MM.1S (cell line): ENCODE measurements at regions not wholly inside any gene's neighbourhood (a gene's known extent, or its start where the extent isn't known, plus 50 kb on each side); places are given as distances from the start of the nearest gene placed in this dataset.
A peak's percentile ranks its signal among the peaks of the same experiment; 100 is the strongest.
"Not testable (repeated sequence)": the region's sequence is repeated elsewhere in the genome, so short reads cannot be mapped to it uniquely, and the experiment has no call there.

Source experiments
- DNase-seq: peaks from one replicate; pipeline ENCODE4 v3.0.0-alpha.2; 2015
- H2AFZ ChIP-seq: fragments of 300-600 bp; sonication (generic); 2 replicates; pipeline ENCODE4 v1.6.0; 2016; ENCODE audit warnings: antibody characterized with exemption, low read length
- H3F3A ChIP-seq: fragments of 300-600 bp; sonication (generic); 2 replicates; pipeline ENCODE4 v1.6.1; 2016; ENCODE audit warnings: mild to moderate bottlenecking, antibody characterized with exemption, low read length, moderate library complexity, mixed read lengths; ENCODE audit not compliant: insufficient read depth
- H3K27ac ChIP-seq: fragments of 300-600 bp; sonication (generic); 2 replicates; pipeline ENCODE4 v1.5.1; 2016; ENCODE audit warnings: mild to moderate bottlenecking, low read length
- H3K27me3 ChIP-seq: fragments of 300-600 bp; sonication (generic); replicated peaks from 2 replicates; pipeline ENCODE4 v1.6.0; 2016; ENCODE audit warnings: low read length; ENCODE audit not compliant: insufficient read depth
- H3K36me3 ChIP-seq: fragments of 300-600 bp; sonication (generic); replicated peaks from 2 replicates; pipeline ENCODE4 v1.6.1; 2016; ENCODE audit warnings: mild to moderate bottlenecking, low read length, mixed read lengths; ENCODE audit not compliant: insufficient read depth
- H3K4me1 ChIP-seq: fragments of 300-600 bp; sonication (generic); 2 replicates; pipeline ENCODE4 v1.6.1; 2016; ENCODE audit warnings: low read length, mixed read lengths
- H3K4me2 ChIP-seq: fragments of 300-600 bp; sonication (generic); 2 replicates; pipeline ENCODE4 v1.6.0; 2016; ENCODE audit warnings: low read depth, low read length
- H3K4me3 ChIP-seq: fragments of 300-600 bp; sonication (generic); 2 replicates; pipeline ENCODE4 v1.5.1; 2016; ENCODE audit warnings: low read length, mixed read lengths
- H3K79me2 ChIP-seq: fragments of 300-600 bp; sonication (generic); 2 replicates; pipeline ENCODE4 v1.6.1; 2016; ENCODE audit warnings: mixed run types, low read length, mixed read lengths
- H3K9ac ChIP-seq: fragments of 300-600 bp; sonication (generic); 2 replicates; pipeline ENCODE4 v1.6.1; 2016; ENCODE audit warnings: low read length, mixed read lengths
- H3K9me2 ChIP-seq: fragments of 300-600 bp; sonication (generic); replicated peaks from 2 replicates; pipeline ENCODE4 v1.6.1; 2016; ENCODE audit warnings: mild to moderate bottlenecking, low read length, mixed read lengths; ENCODE audit not compliant: insufficient read depth
- H3K9me3 ChIP-seq: fragments of 300-600 bp; sonication (generic); replicated peaks from 2 replicates; pipeline ENCODE4 v1.6.1; 2016; ENCODE audit warnings: mild to moderate bottlenecking, low read length, mixed read lengths; ENCODE audit not compliant: insufficient read depth
- H4K20me1 ChIP-seq: fragments of 300-600 bp; sonication (generic); 2 replicates; pipeline ENCODE4 v1.6.1; 2016; ENCODE audit warnings: mild to moderate bottlenecking, low read length, moderate library complexity, mixed read lengths; ENCODE audit not compliant: insufficient read depth
- EZH2 ChIP-seq: fragments of 300-600 bp; sonication (generic); optimal IDR thresholded peaks from 2 replicates; pipeline ENCODE3; 2017; ENCODE audit warnings: low read depth, mild to moderate bottlenecking, antibody characterized with exemption, low read length, mixed read lengths
- EZH2phosphoT487 ChIP-seq: fragments of 300-600 bp; sonication (generic); IDR thresholded peaks from 2 replicates; pipeline ENCODE4 v1.6.1; 2018; ENCODE audit warnings: antibody characterized with exemption, low read length
- TF ChIP-seq, protein P1 (sequence below): fragments of 300-600 bp; sonication (generic); IDR thresholded peaks from 2 replicates; pipeline ENCODE4 v1.5.1; 2016; ENCODE audit warnings: antibody characterized with exemption, low read length, mixed read lengths

DNA sequence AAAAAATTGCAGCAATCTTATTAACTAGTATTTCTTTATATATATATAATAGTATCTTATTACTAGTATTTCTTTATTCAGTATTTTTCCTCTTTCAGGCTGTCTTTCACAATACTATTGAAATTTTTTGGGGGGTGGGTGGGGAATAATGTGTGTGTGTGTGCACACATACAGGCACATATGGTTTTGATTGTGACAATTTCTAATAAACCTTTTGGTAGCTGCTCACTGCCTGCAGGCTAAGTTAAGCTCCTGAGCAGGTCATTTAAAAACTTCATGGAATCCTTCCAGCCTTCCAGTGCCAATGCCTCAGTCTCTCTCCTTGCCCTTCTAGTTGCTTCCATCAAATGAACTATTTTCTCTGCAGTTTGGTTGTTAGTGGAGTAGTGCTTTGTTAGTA is 490.1 kb downstream of the PCNX1 start:
- H3K9me2 ChIP-seq: no peaks in the 10 kb centered on the region
- H3K27me3 ChIP-seq: no peaks in the 10 kb centered on the region
- no peak overlapping the region for H3K9ac ChIP-seq
- H3K79me2 ChIP-seq: no peaks in the 10 kb centered on the region; the same call in 1 of the 2 replicates
- H2AFZ ChIP-seq: no peak overlapping the region
- no peaks in the 10 kb centered on the region for H3F3A ChIP-seq
- H3K9me3 ChIP-seq: no peaks in the 10 kb centered on the region
- no peaks in the 10 kb centered on the region for H4K20me1 ChIP-seq
- no peak for DNase-seq
- H3K27ac ChIP-seq: no peak overlapping the region
- no peaks in the 10 kb centered on the region for H3K36me3 ChIP-seq
- TF ChIP-seq EZH2phosphoT487: no peak
- no peak for TF ChIP-seq EZH2
- TF ChIP-seq, protein P1, sequence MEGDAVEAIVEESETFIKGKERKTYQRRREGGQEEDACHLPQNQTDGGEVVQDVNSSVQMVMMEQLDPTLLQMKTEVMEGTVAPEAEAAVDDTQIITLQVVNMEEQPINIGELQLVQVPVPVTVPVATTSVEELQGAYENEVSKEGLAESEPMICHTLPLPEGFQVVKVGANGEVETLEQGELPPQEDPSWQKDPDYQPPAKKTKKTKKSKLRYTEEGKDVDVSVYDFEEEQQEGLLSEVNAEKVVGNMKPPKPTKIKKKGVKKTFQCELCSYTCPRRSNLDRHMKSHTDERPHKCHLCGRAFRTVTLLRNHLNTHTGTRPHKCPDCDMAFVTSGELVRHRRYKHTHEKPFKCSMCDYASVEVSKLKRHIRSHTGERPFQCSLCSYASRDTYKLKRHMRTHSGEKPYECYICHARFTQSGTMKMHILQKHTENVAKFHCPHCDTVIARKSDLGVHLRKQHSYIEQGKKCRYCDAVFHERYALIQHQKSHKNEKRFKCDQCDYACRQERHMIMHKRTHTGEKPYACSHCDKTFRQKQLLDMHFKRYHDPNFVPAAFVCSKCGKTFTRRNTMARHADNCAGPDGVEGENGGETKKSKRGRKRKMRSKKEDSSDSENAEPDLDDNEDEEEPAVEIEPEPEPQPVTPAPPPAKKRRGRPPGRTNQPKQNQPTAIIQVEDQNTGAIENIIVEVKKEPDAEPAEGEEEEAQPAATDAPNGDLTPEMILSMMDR: no peak
- H3K4me1 ChIP-seq: no peaks in the 10 kb centered on the region
- H3K4me3 ChIP-seq: no peak overlapping the region
- H3K4me2 ChIP-seq: no peak overlapping the region

DNA sequence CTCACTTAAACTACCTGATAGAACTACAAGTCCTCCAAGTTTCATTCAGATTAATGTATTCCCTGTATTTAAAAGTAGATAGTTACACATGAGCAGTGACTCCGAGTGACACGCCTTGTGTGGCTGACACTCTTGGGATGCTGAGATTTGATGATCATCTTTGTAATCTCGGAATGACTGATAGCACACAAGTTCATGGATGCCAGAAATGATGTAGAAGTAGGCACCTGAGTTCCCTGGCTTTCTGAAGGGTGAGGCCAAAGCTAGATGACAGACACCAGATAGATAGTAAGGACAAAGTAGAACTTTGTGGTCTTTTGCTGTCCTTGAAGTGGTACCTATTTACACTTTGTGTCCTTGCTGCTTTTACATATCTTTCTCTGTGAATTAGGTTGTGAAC is 491.2 kb downstream of the PCNX1 start:
- no peaks in the 10 kb centered on the region for H3K9me3 ChIP-seq
- H3K4me3 ChIP-seq: no peak overlapping the region
- DNase-seq: no peak
- no peak overlapping the region for H3K9ac ChIP-seq
- H4K20me1 ChIP-seq: no peaks in the 10 kb centered on the region
- no peak overlapping the region for H3K4me2 ChIP-seq
- H3F3A ChIP-seq: no peaks in the 10 kb centered on the region
- TF ChIP-seq EZH2 (no peak), EZH2phosphoT487 (no peak)
- TF ChIP-seq, protein P1: no peak
- no peaks in the 10 kb centered on the region for H3K27me3 ChIP-seq
- H3K27ac ChIP-seq: peak overlapping the region; percentile 25; the same call in 1 of the 2 replicates
- H3K9me2 ChIP-seq: no peaks in the 10 kb centered on the region
- no peaks in the 10 kb centered on the region for H3K36me3 ChIP-seq
- H2AFZ ChIP-seq: no peak overlapping the region
- no peaks in the 10 kb centered on the region; the same call in 1 of the 2 replicates for H3K79me2 ChIP-seq
- H3K4me1 ChIP-seq: no peaks in the 10 kb centered on the region

DNA sequence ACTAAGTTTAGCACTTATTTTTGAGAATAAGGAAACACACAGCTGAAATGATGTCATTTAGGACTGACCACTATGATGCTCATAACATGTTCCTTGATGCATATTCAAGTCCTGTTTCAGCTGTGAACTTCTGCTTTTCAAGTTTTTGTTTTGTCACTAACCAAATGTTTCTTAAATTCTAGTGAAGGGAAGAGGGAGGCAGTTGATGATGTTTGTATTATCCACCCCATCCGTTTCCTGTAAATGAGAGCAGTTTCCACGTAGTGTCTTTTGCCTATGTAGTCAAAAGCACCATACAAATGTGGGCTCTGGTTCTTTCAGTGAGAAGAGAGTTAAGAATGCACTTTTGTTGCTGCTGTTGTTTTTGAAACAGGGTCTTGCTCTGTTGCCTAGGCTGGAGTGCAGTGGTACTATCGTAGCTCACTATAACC is 491.8 kb downstream of the PCNX1 start:
- H3F3A ChIP-seq: no peaks in the 10 kb centered on the region
- H3K36me3 ChIP-seq: no peaks in the 10 kb centered on the region
- H3K9me2 ChIP-seq: no peaks in the 10 kb centered on the region
- no peaks in the 10 kb centered on the region for H3K9me3 ChIP-seq
- DNase-seq: no peak
- TF ChIP-seq EZH2: no peak
- no peaks in the 10 kb centered on the region; the same call in 1 of the 2 replicates for H3K79me2 ChIP-seq
- no peak overlapping the region for H3K9ac ChIP-seq
- H2AFZ ChIP-seq: no peak overlapping the region
- no peaks in the 10 kb centered on the region for H3K27me3 ChIP-seq
- H4K20me1 ChIP-seq: no peaks in the 10 kb centered on the region
- no peaks in the 10 kb centered on the region for H3K4me1 ChIP-seq
- no peak overlapping the region for H3K4me3 ChIP-seq
- H3K27ac ChIP-seq: peak overlapping the region; percentile 35; the same call in 1 of the 2 replicates
- no peak overlapping the region for H3K4me2 ChIP-seq

DNA sequence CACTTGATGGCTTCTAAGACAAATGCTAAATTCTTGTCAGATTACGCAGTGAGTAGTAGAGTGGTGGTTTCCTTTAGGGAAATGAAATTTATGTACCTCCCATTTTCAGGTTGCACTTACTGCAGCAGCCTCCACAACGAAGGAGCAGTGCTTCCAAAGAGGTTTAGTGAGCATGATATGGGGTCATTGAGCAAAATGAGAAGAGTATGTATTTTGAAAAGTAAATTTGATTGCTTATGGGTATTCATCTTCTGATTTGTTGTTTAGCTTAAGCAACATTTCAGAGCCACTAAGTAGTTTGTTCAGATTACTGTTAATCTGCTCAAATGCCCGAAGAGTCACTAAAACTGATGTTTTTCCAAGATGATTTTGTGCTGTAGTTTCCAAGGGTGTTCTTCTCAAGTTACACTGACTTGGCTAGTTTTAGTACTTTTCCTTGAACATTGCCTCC is 493.6 kb downstream of the PCNX1 start:
- no peaks in the 10 kb centered on the region for H4K20me1 ChIP-seq
- no peak overlapping the region for H2AFZ ChIP-seq
- no peak for DNase-seq
- H3K4me3 ChIP-seq: no peak overlapping the region
- TF ChIP-seq, protein P1: no peak
- TF ChIP-seq EZH2 (no peak), EZH2phosphoT487 (no peak)
- H3K27me3 ChIP-seq: no peaks in the 10 kb centered on the region
- H3K9me3 ChIP-seq: no peaks in the 10 kb centered on the region
- no peaks in the 10 kb centered on the region for H3K4me1 ChIP-seq
- H3F3A ChIP-seq: no peaks in the 10 kb centered on the region
- no peaks in the 10 kb centered on the region for H3K9me2 ChIP-seq
- no peak overlapping the region for H3K4me2 ChIP-seq
- H3K9ac ChIP-seq: no peak overlapping the region
- no peaks in the 10 kb centered on the region; the same call in 1 of the 2 replicates for H3K79me2 ChIP-seq
- H3K36me3 ChIP-seq: no peaks in the 10 kb centered on the region
- H3K27ac ChIP-seq: no peak overlapping the region

DNA sequence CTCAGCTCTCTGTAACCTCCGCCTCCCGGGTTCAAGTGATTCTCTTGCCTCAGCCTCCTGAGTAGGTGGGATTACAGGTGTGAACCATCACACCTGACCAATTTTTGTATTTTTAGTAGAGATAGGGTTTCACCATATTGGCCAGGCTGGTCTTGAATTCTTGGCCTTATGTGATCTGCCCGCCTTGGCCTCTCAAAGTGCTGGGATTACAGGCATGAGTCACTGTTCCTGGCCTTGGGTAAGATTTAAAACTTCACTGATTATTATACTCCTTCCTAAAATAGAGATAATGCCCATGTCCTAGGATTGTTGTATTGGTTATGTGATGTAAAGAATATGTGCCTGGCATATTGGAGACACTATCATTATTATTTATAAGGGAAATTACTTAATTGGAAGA is 495.2 kb downstream of the PCNX1 start:
- H3K27me3 ChIP-seq, H3F3A ChIP-seq, H3K9ac ChIP-seq, H4K20me1 ChIP-seq, H3K27ac ChIP-seq, H2AFZ ChIP-seq, H3K79me2 ChIP-seq, H3K4me2 ChIP-seq, H3K4me3 ChIP-seq, DNase-seq, H3K36me3 ChIP-seq, H3K9me3 ChIP-seq, H3K4me1 ChIP-seq, H3K9me2 ChIP-seq: not testable (repeated sequence)
